ENCODE measurements at regions not wholly inside any gene's neighbourhood (a gene's known extent, or its start where the extent isn't known, plus 50 kb on each side); places are given as distances from the start of the nearest gene placed in this dataset.
"Not testable (repeated sequence)": the region's sequence is repeated elsewhere in the genome, so short reads cannot be mapped to it uniquely, and the experiment has no call there.

DNA sequence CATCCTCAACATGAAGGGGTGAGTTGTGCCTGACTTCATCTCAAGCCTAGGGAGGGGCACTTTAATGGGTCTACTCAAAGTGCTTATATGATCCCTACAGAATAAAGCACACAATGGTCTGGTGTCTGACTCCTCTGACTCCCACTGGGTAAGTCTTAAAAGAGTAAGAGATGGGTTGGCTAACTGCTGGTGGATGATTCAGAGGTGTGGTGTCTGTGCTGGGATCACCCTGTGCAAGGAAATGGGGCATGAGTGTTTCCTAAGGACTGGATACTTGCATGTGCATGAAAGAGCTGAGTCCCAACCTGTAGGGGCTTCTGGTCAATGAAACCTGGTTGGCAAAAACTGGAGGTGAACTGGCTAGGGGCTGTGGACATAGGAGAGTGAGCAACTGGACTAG is 158.8 kb downstream of the IL20RB start:
- no peak overlapping the region for H3K27ac ChIP-seq
- TF ChIP-seq, protein P1, sequence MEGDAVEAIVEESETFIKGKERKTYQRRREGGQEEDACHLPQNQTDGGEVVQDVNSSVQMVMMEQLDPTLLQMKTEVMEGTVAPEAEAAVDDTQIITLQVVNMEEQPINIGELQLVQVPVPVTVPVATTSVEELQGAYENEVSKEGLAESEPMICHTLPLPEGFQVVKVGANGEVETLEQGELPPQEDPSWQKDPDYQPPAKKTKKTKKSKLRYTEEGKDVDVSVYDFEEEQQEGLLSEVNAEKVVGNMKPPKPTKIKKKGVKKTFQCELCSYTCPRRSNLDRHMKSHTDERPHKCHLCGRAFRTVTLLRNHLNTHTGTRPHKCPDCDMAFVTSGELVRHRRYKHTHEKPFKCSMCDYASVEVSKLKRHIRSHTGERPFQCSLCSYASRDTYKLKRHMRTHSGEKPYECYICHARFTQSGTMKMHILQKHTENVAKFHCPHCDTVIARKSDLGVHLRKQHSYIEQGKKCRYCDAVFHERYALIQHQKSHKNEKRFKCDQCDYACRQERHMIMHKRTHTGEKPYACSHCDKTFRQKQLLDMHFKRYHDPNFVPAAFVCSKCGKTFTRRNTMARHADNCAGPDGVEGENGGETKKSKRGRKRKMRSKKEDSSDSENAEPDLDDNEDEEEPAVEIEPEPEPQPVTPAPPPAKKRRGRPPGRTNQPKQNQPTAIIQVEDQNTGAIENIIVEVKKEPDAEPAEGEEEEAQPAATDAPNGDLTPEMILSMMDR (conservative IDR thresholded peaks at IDR 0.05) = no peak

DNA sequence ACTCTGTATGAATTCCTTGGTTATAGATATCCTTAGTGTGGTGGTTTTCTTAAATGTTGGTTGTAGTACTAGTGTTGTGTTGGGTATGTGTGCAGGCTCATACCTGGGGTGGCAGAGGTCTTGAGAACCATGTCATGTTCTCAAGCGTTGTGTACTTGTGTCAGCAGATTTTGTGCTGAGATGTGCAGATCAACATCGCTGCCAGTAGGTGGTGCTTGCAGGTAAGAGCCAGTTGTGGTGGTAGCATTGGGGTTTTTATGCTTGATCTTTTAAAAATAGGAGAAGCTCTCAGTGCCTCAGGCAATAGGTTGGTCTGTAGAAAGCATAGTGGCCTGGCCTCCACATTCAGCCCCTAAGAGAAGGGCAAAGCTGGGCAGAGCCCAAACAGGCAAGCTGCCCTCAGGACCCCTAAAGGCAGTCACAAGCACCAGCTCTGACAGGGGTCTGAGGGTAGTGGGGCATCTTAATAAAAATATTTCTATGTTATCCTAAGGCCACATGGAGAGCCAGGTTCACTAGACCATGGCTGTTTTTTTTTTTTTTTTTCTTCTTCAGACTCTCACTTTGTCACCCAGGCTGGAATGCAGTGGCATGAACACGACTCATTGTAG is 164.0 kb downstream of the IL20RB start:
- H3K27ac ChIP-seq = no peak overlapping the region
- TF ChIP-seq, protein P1 (conservative IDR thresholded peaks at IDR 0.05) = peak; percentile 85

DNA sequence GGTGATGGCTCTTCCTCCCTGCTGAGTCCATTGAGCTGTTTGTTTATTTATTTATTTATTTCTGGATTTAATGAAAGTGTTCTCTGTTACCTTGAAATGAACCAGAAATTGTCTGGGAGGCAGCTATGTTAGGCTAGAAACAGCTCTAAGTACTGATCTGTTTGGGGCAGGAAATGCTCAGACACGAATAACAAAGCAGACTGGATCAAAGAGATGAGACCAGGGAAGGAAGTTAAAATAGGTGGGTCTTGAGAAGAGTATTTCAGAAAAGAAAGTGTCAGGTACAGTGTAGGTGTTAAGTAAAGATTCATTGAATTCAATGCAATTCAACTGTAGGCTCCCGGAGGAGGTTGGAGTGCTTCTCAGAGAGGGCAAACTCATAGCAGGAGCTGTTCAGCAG is 173.3 kb downstream of the IL20RB start:
- no peak overlapping the region for H3K27ac ChIP-seq
- TF ChIP-seq, protein P1 (conservative IDR thresholded peaks at IDR 0.05) = no peak

DNA sequence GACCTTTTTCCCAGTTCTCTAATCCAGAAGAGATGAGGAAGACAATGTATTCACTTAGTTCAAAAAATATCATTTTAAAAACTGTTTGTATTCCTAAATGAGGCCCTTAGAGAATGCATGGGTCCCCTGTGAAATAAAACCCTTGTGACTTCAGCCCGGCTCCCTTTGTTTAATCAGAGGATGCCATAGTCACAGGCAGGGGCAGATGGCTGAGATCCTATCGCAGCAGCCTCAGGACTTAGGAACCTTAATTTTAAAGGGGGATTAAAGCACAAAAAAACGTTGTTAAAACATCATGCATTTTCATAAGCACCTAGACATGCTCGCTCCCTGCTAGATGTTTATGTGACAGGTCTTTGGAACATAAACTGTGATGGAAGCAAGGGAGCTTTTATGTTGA is 176.6 kb downstream of the IL20RB start:
- no peak overlapping the region for H3K27ac ChIP-seq
- TF ChIP-seq, protein P1 (conservative IDR thresholded peaks at IDR 0.05) = no peak

DNA sequence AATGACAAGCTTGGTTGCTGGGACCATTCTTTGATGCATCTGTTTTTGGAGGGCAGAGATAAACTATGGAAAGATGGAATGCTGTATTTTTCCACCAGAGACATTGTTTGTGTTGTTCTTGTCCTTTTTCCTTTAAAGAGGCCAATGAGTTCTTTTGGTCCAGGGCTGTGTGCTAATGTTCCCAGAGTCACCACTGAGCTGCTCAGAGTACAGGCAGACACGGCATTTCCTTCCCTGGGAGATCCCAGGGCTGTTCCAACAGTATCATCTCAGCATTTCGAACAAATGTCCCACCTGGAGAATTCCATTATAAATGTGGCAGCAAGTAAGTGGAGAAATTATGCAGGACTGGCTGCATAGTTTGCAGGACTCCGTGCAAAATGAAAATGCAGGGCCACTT is 190.6 kb downstream of the IL20RB start:
- TF ChIP-seq, protein P1 (conservative IDR thresholded peaks at IDR 0.05) = no peak
- H3K27ac ChIP-seq = no peak overlapping the region

DNA sequence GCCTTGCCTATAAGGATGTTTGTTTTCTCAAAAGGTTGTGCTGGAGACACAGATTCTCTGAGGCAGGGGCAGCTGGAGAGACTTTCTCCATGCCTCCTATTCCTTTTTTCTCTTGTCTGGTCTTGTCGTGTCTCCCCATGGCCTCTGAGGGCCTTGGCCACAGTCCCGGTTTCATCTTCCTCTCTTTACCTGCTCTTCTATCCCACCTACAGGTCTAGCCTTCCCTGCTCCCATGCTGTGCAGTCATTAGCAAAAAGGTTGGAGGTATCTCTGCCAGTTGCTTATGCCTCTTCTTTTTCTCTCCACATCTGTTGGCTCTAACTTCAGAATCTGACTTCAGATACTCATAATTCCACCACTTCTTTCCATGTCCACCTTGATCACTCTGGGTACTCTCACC is 191.1 kb downstream of the IL20RB start:
- H3K27ac ChIP-seq = no peak overlapping the region
- TF ChIP-seq, protein P1 (conservative IDR thresholded peaks at IDR 0.05) = no peak

DNA sequence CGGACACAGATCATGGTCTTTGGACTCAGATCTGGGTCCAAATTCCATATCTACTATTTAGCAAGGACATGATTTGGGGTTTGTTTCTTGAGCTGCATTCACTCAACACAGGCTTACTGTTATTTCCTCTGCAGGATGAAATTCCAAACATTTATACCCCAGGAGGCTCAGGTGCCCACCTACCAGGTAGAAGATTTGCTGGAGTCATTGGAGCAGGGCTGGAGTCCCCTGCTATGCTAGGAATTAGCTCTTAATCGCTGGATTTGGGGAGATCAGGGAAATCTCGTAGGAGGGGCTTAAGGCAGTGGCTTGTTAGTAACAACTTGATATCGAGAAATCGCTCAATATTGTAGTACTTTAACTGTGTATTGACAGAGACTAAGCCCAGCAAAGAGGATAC is 193.0 kb downstream of the IL20RB start:
- TF ChIP-seq, protein P1 (conservative IDR thresholded peaks at IDR 0.05) = no peak
- no peak overlapping the region for H3K27ac ChIP-seq

DNA sequence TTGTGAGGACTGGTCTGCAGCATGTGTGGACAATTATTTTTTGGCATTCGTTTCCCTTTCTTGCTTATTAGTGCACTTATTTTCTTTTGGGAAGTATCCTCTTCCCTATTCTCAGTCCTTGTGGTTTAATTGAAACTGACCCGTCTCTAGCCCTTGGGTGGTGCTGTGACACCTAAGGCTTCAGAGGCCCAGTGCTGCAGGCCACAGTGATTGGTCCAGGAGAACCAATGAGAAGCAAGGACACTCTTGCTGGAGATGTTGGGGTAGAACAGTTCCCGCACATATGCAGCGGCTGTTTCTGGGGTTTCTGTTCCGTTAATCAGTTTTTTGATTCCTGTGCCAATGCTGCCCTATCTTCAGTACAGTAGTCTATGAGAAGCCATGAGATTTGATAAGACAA is 195.3 kb downstream of the IL20RB start:
- not testable (repeated sequence) for H3K27ac ChIP-seq
